HUES64 (cell line): ENCODE measurements at regions not wholly inside any gene's neighbourhood (a gene's known extent, or its start where the extent isn't known, plus 50 kb on each side); places are given as distances from the start of the nearest gene placed in this dataset.

Experiments used
- H3K27ac ChIP-seq: 2 replicates; pipeline ENCODE4 v1.7.0; 2013; ENCODE audit warnings: low read depth, low read length, inconsistent platforms
- H3K27me3 ChIP-seq: 2 replicates; pipeline ENCODE4 v1.6.1; 2013; ENCODE audit warnings: mild to moderate bottlenecking, low read length; ENCODE audit not compliant: insufficient read depth
- H3K36me3 ChIP-seq: 2 replicates; pipeline ENCODE4 v1.6.1; 2013; ENCODE audit warnings: mild to moderate bottlenecking, low read length; ENCODE audit not compliant: insufficient read depth
- H3K4me1 ChIP-seq: 2 replicates; pipeline ENCODE4 v1.6.1; 2013; ENCODE audit warnings: mild to moderate bottlenecking, low read length, moderate library complexity; ENCODE audit not compliant: insufficient read depth
- H3K4me3 ChIP-seq: 2 replicates; pipeline ENCODE4 v1.5.1; 2013; ENCODE audit warnings: mild to moderate bottlenecking, low read length, moderate library complexity
- H3K9ac ChIP-seq: 2 replicates; pipeline ENCODE4 v1.6.1; 2013; ENCODE audit warnings: mild to moderate bottlenecking, low read depth, low read length
- H3K9me3 ChIP-seq: 2 replicates; pipeline ENCODE4 v1.6.1; 2013; ENCODE audit warnings: low read depth, low read length; ENCODE audit not compliant: insufficient read depth
- WGBS: fragments of 150-250, 120-280 bp; methylation state at CpG from one replicate; pipeline ENCODE4 v1.1.7; 2013; ENCODE audit warnings: missing lambda C conversion rate; 5-methylcytosine and 5-hydroxymethylcytosine counted together

DNA sequence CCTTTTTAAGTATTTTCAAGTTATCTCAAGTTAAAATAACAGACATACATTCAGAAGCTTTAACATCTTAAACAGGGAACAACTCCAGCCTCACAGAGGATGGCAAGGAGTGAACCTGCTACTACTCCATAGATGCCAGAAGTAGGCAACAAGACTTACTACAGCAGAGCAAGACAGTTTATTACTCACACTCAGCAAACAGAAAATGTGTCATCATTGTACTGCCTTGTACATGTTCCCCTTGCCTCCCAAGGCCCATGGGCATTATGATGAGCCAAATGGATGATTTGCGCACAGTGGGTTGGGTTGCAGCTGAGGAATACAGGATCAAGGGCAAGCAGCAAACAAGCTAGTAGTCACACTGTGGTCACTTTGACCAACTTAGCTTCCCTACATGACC lies 80.6 kb upstream of the VRK2 start:
- no peaks in the 10 kb centered on the region for H3K36me3 ChIP-seq

DNA sequence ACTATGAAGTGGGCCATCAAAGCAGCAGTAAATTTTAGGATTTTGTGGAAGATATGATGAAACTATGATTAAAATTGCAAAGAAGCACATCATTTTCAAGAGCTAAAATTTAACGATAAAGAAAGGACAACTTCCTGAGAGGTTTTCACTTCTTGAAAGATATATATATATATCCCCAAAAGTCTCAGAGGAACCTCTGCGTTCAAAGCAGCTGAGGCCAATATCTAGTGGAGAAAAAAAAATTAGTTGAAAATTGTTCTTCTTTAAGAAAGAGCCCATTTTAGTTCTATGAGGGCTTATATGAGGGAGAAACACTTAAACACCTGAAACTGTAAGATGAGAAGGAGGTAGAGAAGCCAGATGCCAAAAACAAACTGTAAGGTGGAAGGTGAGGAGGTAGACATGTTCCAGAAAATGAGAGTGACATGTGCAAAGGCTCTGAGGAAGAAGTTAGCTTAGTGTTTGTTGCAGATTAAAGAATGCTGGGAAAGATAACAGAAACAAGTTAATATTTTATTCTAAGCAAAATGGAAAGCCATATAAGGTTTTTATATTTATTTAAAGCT lies 72.9 kb upstream of the VRK2 start:
- WGBS: 83% methylated on average over 1 of the region's 2 CpGs
- Histone ChIP-seq H3K9ac (no peak overlapping the region), H3K4me1 (no peaks in the 10 kb centered on the region; the same call in 1 of the 2 replicates)

More for the DNA sequence above, 80.6 kb upstream of the VRK2 start:
- 95% methylated on average over 1 of the region's 1 CpG for WGBS
- Histone ChIP-seq H3K27me3 (no peaks in the 10 kb centered on the region), H3K4me3 (no peak overlapping the region), H3K27ac (no peak overlapping the region), H3K4me1 (peaks cover 14% of the 10 kb centered on the region), H3K9ac (no peak overlapping the region), H3K9me3 (no peaks in the 10 kb centered on the region)

DNA sequence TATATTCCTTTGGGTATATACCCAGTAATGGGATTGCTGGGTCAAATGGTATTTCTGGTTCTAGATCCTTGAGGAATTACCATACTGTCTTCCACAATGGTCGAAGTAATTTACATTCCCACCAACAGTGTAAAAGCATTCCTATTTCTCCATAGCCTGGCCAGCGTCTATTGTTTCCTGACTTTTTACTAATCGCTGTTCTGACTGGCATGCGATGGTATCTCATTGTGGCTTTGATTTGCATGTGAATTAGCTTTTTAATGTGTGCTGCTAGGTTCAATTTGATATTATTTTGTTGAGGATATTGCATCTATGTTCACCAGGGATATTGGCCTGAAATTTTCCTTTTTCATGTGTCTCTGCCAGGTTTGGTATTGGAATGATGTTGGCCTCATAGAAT lies 67.4 kb upstream of the VRK2 start:
- WGBS: 83% methylated on average over 4 of the region's 4 CpGs
- Histone ChIP-seq H3K4me3 (no peak overlapping the region), H3K36me3 (no peaks in the 10 kb centered on the region), H3K27ac (0 out of 2 replicates have a peak overlapping the region, but pooled peaks have one; percentile 35), H3K9me3 (no peaks in the 10 kb centered on the region), H3K9ac (no peak overlapping the region), H3K27me3 (no peaks in the 10 kb centered on the region), H3K4me1 (no peaks in the 10 kb centered on the region)

More for the DNA sequence above, 72.9 kb upstream of the VRK2 start:
- Histone ChIP-seq H3K27ac (no peak overlapping the region), H3K4me3 (no peak overlapping the region), H3K27me3 (no peaks in the 10 kb centered on the region), H3K36me3 (no peaks in the 10 kb centered on the region), H3K9me3 (no peaks in the 10 kb centered on the region)

DNA sequence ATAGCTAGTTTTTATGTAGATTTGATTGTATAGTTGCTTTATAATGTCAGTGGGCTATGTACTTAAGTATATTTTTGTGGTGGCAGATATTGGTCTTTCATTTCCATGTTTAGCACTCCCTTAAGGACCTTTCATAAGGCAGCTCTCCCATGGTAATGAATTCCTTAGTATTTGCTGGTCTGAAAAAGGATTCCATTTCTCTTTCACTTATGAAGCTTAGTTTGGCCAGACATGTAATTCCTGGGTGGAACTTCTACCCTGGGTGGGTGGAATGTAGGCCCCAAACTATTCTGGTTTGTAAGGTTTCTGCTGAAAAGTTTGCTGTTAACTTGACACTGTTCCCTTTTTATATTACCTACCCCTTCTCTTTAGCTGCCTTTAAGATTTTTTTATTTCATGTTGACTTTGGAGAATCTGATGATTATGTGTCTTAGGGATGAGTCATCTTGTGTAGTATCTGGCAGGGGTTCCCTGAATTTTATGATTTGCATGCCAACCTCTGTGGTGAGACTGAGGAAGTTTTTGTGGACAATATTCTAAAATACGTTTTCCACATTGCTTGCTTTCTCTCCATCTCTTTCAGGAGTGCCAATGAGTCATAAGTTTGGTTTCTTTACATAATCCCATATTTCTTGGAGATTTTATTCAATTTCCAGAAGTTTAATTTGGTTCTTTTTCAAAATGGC lies 65.4 kb upstream of the VRK2 start:
- H3K4me1 ChIP-seq: no peaks in the 10 kb centered on the region
- no peaks in the 10 kb centered on the region for H3K27me3 ChIP-seq
- no peaks in the 10 kb centered on the region for H3K9me3 ChIP-seq
- H3K27ac ChIP-seq: no peak overlapping the region
- H3K9ac ChIP-seq: no peak overlapping the region
- H3K36me3 ChIP-seq: no peaks in the 10 kb centered on the region
- 100% methylated on average over 1 of the region's 1 CpG for WGBS
- H3K4me3 ChIP-seq: no peak overlapping the region

DNA sequence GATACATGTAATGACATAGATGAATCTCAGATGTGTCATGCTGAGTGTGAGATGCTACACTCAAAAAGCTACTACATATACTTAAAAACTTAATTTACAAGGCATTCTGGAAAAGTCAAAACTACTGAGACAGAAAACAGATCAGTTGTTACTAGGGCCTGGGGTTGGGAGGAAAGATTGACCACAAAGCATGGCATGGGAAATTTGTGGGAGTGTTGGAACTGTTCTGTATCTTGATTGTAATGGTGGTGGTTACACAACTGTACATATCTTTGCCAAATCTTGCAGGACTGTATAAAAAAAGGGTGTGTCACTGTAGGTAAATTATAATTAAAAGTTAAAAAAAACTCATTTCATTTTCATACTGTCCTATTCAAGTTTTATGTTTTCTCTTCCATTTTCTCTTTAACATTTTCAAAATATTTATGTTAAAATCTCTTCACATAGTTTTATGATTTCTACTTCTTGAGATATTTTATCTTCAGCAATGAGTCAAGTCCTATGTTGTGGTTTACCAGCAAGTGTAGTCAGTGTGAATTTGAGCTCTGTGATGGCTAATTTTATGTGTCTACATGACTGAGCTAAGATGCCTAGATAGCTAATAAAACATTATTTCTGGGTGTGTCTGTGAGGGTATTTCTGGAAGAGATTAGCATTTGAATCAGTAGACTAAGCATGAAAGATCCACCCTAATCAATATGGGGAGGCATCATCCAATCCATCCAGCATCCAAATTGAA lies 58.6 kb upstream of the VRK2 start:
- Histone ChIP-seq H3K9me3 (no peaks in the 10 kb centered on the region), H3K4me1 (no peaks in the 10 kb centered on the region; the same call in 1 of the 2 replicates), H3K4me3 (no peak overlapping the region), H3K27ac (no peak overlapping the region), H3K27me3 (no peaks in the 10 kb centered on the region), H3K9ac (no peak overlapping the region), H3K36me3 (no peaks in the 10 kb centered on the region)

DNA sequence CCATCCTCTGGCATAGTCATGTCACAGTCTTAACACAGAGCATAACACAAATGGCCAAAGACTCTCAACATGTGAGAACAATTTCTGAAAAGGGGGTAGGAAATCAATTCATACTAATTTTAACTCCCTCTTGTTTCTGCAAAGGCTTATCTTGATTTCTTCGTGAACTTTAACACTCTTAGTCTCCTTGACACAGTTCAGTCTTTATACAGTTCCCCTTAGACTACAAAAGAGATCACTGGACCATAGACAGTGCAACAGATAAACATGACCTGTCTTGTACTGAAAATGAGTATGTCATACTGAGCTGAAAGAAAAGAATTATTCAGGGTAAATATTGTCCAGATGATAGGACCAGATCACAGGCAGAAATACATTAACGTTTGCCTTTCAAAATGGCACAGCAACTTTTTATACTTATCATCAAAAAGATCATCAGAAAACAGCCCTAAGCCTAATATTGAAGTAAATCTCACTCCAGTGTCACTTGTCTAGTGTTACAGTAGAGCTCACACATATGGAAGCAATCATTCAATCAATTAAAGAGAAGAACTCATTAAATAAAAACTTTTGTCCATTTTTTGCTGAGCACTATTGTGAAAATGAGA lies 56.4 kb upstream of the VRK2 start:
- H3K9ac ChIP-seq: no peak overlapping the region
- H3K27me3 ChIP-seq: no peaks in the 10 kb centered on the region
- H3K4me1 ChIP-seq: peaks cover 5% of the 10 kb centered on the region; the same call in 1 of the 2 replicates
- no peak overlapping the region for H3K4me3 ChIP-seq
- no peak overlapping the region for H3K27ac ChIP-seq
- H3K36me3 ChIP-seq: no peaks in the 10 kb centered on the region
- whole genome bisulfite sequencing: 83% methylated on average over 2 of the region's 2 CpGs
- no peaks in the 10 kb centered on the region for H3K9me3 ChIP-seq
